Activated gamma-delta T cell treated with anti-CD3 and anti-CD28 coated beads, Interleukin-2, amount 50 U/mL, for 16 hours (primary cell): ENCODE measurements at regions not wholly inside any gene's neighbourhood (a gene's known extent, or its start where the extent isn't known, plus 50 kb on each side); places are given as distances from the start of the nearest gene placed in this dataset.
A peak's percentile ranks its signal among the peaks of the same experiment; 100 is the strongest.
"Not testable (repeated sequence)": the region's sequence is repeated elsewhere in the genome, so short reads cannot be mapped to it uniquely, and the experiment has no call there.

Experiments
- DNase-seq: peaks from one replicate; pipeline ENCODE4 v3.0.0-alpha.2; 2020; ENCODE audit warnings: low read depth

- DNase-seq, result no peak
Measured at GRCh38 chr2:161067846-161068350, 92.3 kb upstream of the TANK start.

- no peak for DNase-seq
Measured at GRCh38 chr2:161068670-161069069, 91.6 kb upstream of the TANK start.

- no peak for DNase-seq
Measured at GRCh38 chr2:161070693-161071479, 89.3 kb upstream of the TANK start.

GRCh38 chr2:161072436-161072835 is 87.8 kb upstream of the TANK start:
- not testable (repeated sequence) for DNase-seq

- DNase-seq, result no peak
Measured at GRCh38 chr2:161075701-161076100, 84.5 kb upstream of the TANK start.

GRCh38 chr2:161076936-161077335 is 83.3 kb upstream of the TANK start:
- DNase-seq, result no peak

GRCh38 chr2:161077367-161078210 is 82.6 kb upstream of the TANK start:
- peak; percentile 33 for DNase-seq

GRCh38 chr2:161078211-161078539 is 82.1 kb upstream of the TANK start:
- DNase-seq, result no peak

GRCh38 chr2:161085149-161085548 is 75.1 kb upstream of the TANK start:
- DNase-seq, result no peak

GRCh38 chr2:161088658-161089350 is 71.4 kb upstream of the TANK start:
- DNase-seq, result no peak

GRCh38 chr2:161090411-161090810 is 69.8 kb upstream of the TANK start:
- DNase-seq, result no peak

- DNase-seq, result no peak
Measured at GRCh38 chr2:161095314-161095713, 64.9 kb upstream of the TANK start.

GRCh38 chr2:161096336-161096735 is 63.9 kb upstream of the TANK start:
- no peak for DNase-seq

GRCh38 chr2:161097157-161097556 is 63.1 kb upstream of the TANK start:
- DNase-seq, result no peak

- DNase-seq, result no peak
Measured at GRCh38 chr2:161100211-161100895, 59.9 kb upstream of the TANK start.

- no peak for DNase-seq
Measured at GRCh38 chr2:161101406-161101805, 58.8 kb upstream of the TANK start.

GRCh38 chr2:161102770-161103450 is 57.3 kb upstream of the TANK start:
- DNase-seq, result no peak

- DNase-seq, result no peak
Measured at GRCh38 chr2:161103451-161103831, 56.8 kb upstream of the TANK start.

GRCh38 chr2:161104054-161104553 is 56.1 kb upstream of the TANK start:
- no peak for DNase-seq

- DNase-seq, result no peak
Measured at GRCh38 chr2:161107265-161107664, 53.0 kb upstream of the TANK start.
